Activated T-cell treated with anti-CD3 and anti-CD28 coated beads, Interleukin-2, amount 50 U/mL, for 1 hour (primary cell): ENCODE measurements at regions not wholly inside any gene's neighbourhood (a gene's known extent, or its start where the extent isn't known, plus 50 kb on each side); places are given as distances from the start of the nearest gene placed in this dataset.

Experiments
- DNase-seq: peaks from one replicate; pipeline ENCODE4 v3.0.0-alpha.2; 2020

DNA sequence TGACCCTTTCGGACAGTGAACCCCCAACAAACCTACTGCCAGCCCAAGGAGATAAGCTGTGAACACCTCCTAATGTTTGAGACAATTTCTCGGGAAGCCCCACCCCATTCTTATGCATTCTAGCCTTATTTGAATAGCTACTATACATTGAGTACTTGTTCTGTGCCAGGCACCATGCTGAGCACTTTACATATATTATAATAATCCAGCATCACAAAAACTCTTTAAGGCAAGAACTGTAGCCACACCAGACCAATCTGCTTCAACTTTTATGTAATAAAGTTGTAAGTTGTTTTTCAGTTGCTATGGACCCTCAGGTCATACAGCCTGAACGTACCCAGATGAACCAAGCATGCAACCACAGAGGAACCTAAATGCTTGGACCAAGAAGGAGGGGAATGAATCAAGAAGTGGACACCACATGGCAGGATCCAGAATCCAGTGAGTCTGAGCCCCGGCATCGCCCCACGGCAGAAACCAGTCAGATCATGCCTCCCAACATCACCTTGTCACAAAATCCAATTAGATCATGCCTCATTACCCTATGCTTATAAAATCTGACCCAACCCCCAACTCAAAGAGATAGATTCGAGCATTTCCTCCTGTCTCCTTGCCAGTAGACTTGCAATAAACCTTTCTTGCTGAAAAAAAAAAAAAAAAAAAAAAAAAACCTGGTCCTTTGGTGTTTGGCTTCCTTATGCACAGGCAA is 225.0 kb downstream of the QDPR start:
- DNase-seq: no peak

- no peak for DNase-seq
These were observed 226.1 kb downstream of the QDPR start for GRCh38 chr4:17285747-17286146.

DNA sequence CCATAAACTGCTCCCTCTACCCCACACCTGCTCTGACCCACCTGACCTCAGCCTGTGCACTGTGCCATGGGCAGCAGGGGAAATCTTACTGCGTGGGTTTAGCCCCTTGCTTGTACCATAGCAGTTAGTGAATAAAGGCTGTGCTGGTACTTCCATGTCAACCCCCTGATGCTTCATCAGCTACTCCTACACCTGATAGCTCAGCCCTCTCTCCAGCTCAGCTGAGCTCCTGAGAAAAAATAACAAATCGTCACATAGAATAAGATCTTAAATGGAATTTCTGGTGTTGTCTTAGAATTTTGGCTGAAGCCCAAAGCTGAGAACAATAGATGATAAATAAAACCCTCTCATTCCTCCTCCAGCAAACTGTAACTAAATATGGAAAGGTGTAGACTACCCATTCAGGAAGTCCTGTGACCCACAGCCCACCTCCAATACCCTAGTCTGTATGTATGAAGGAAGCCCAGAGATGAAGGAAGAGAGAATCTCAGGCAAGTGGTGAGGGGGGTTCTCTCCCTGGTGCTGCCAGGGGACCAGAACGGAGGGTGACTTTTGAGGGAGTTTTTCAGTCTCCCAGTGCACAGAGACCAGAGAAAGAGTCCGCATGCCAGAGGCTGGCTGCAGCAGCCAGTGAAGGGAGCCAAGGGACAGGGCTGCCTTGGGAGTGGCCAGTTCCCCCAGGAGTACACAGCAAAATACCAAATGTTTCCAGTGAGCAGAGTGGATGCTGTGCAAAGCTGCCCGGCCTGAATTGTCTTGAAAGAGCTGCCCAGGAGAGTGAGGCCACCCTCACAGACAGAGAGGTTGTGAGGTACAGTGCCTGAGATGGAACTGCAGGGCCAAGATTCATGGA is 227.3 kb downstream of the QDPR start:
- DNase-seq: no peak

DNA sequence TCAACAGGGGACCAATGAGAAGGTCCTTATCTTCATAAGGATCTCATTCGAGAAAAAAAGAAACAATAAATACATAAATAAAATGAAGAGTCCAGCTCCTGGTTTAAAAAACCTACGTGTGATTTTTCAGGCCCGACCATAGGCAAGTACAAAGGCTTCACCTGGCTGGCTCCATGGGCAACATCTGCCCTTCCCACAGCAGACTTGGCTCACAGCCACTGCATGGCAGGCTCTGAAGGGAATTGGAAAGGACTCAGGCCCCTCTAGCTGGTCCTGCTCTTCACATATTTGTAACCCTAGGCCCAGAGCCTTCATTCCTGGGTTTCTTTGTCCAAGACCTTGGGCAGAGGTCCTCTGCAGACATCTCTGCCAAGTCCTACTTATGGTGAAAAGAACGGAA is 228.1 kb downstream of the QDPR start:
- no peak for DNase-seq

DNA sequence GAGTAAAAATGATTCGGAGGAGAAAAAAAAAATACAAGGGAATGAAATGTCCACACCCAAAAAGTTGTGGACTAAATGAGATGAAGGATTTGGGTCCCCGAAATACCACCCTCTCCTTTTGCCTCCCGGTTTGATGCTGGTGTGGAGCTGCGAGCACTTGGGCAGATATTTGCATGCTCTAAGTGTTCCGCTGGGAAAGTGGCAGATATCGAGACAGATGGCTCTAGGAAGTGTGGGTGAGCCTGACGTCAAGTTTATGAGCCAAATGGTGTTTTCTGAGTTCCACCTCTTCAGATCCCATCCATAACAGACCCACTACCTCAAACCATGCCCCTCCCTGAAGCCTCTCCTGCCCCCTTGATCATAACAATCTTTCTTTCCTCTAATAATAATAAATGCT is 228.6 kb downstream of the QDPR start:
- no peak for DNase-seq

DNA sequence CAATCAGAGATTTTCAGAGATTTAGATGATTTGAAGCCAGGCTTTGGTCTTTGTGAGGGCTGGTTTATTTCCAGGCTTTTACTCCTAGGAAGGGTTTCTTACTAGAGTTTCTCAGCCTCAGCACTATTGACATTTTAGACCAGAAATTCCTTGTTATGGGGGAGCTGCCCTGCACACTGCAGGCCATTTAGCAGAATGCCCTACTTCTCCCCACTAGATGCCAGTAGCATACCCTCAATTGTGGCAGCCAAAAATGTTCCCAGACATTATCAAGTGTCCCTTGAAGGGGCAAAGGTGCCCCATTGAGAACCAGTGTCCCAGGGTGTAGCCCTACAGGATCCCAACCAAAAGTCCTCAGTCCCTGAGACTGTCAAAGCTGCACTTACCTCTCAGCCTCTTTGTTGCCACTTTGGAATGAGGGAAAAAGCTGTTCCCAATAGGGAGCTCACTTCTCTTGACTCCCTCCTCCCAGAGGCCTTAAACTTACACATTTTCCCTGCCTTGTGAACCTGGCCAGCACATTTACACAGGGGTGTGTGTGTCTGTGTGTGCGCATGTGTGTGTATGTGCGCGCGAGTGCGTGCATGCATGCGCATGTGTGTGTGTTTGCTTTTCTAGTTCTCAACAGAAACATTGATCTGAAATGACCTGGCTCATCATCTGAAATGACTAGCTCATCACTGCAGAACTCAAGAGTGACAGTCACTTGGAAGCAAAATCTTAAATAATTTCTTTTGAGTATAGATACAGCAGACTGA is 231.4 kb downstream of the QDPR start:
- DNase-seq: no peak

DNA sequence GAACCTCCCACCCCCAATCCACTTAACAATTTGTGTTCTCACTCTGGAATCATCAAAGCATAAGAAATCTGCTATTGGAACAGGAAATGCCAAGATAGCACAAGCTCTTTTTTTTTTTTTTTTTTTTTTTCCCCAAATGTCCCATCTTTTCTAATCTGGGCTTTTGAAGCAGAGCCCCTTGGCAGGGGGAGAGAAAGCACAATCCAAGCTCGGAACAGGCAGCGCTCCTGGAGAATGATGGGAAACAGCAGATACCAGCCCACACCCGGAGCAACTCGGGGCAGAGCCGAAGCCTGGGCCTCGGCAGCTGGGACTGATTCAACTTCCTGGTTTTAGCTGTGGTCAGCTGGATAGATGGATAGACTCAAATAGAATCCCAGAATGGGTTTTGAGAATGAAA is 235.1 kb downstream of the QDPR start:
- no peak for DNase-seq

- no peak for DNase-seq
These were observed 236.1 kb downstream of the QDPR start for GRCh38 chr4:17275836-17276235.

- DNase-seq: no peak
These were observed 238.8 kb downstream of the QDPR start for GRCh38 chr4:17273047-17273446.

DNA sequence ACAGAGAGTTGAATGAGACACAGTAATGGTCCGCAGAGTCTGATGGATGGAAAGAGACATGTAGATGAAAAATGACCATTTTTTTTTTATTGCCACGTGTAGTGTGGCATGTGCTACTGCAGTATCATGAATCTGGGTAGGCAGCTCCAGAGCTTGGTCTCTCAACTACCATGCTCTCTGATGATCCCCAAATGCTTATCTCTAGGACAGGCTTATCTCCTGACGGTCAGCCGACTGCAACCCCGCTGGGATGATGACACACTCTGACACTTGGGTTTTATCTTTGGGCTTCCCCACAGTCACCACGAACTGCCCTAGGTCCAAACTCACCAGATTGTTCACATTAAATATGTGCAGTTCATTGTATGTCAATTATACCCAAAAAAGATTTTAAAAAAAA is 239.7 kb downstream of the QDPR start:
- no peak for DNase-seq

- no peak for DNase-seq
These were observed 246.2 kb downstream of the QDPR start for GRCh38 chr4:17265653-17266052.

DNA sequence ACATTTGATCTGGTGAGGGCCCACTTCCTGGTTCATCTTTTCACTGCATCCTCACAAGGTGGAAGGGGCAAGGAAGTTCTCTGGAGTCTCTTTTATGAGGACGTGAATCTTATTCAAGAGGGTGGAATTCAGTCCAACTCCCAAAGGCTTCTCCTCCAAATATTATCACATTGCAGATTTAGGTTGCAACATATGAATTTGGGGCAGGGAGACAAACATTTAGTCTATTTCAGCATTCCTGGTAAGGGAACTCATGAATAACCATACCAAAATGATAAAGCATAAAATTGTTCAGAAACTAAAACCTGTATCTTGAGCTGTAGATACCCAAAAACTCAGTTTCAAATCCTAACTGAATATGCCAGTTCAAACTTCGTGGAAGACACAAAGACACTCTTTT is 246.8 kb downstream of the QDPR start:
- no peak for DNase-seq

GRCh38 chr4:17260166-17260907 is 251.6 kb downstream of the QDPR start:
- no peak for DNase-seq

GRCh38 chr4:17258106-17258505 is 253.8 kb downstream of the QDPR start:
- DNase-seq: no peak

DNA sequence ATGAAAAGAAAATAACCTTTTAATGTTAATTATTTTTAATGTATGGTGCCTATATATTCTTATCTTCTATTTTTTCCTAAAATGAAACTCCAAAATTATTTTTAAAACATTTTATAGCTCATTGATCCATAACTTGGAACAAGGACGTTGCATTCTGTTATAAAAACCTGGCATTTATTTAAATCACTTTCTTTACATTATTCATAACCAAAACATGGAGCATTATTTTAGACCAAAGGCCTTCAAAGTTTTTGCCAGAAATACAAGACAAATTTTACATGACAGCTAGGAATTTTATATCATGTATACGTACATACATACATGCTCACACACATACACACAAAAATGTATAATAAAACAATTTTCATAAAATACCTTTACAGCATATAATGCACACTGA is 259.8 kb downstream of the QDPR start:
- DNase-seq: no peak

- DNase-seq: no peak
These were observed 260.8 kb downstream of the QDPR start for GRCh38 chr4:17251101-17251500.

GRCh38 chr4:17250591-17250990 is 261.3 kb downstream of the QDPR start:
- DNase-seq: no peak

- DNase-seq: no peak
These were observed 265.2 kb downstream of the QDPR start for GRCh38 chr4:17246656-17247055.

DNA sequence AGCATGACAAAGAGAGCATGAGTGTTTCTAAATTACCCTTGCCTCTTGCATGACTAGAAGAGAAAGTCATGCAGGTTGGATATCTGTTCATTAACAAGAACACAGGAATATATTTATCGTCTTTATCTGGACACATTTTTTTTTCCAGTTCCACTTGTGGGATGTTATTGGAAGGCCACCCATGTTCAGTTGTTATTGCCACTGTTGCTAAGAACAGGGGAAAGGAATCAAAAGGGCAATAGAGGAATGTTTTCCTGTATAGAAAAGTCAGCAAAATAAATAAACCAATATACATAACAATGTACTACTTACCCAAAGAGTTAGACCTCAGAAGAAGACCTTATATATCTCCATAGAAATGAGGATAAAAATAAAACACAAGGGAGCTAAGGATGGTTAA is 270.1 kb downstream of the QDPR start:
- DNase-seq: no peak

DNA sequence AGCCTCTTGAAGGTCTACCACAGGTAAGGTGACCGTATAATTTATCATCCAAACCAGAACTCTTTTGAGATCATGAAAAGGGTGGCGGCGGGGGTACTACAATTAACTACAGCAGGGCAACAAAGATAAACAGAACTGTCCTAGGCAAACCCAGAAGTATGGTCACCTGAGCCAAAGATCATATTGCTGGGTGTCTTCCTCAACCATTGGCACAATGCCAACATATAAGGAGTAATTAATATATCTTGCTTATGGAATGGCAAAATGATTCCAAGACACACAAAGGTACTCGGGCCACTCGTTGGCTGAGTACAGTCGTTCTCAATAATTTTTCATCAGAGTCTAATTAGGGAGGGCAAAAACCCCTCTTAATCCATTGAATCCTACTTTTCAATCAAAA is 273.3 kb downstream of the QDPR start:
- DNase-seq: no peak

GRCh38 chr4:17236686-17237085 is 275.2 kb downstream of the QDPR start:
- no peak for DNase-seq

GRCh38 chr4:17234678-17235077 is 277.2 kb downstream of the QDPR start:
- DNase-seq: no peak
